MM.1S (cell line): ENCODE measurements at regions not wholly inside any gene's neighbourhood (a gene's known extent, or its start where the extent isn't known, plus 50 kb on each side); places are given as distances from the start of the nearest gene placed in this dataset.

Source experiments
- DNase-seq: peaks from one replicate; pipeline ENCODE4 v3.0.0-alpha.2; 2015
- H2AFZ ChIP-seq: fragments of 300-600 bp; sonication (generic); 2 replicates; pipeline ENCODE4 v1.6.0; 2016; ENCODE audit warnings: antibody characterized with exemption, low read length
- H3F3A ChIP-seq: fragments of 300-600 bp; sonication (generic); 2 replicates; pipeline ENCODE4 v1.6.1; 2016; ENCODE audit warnings: mild to moderate bottlenecking, antibody characterized with exemption, low read length, moderate library complexity, mixed read lengths; ENCODE audit not compliant: insufficient read depth
- H3K27ac ChIP-seq: fragments of 300-600 bp; sonication (generic); 2 replicates; pipeline ENCODE4 v1.5.1; 2016; ENCODE audit warnings: mild to moderate bottlenecking, low read length
- H3K27me3 ChIP-seq: fragments of 300-600 bp; sonication (generic); replicated peaks from 2 replicates; pipeline ENCODE4 v1.6.0; 2016; ENCODE audit warnings: low read length; ENCODE audit not compliant: insufficient read depth
- H3K36me3 ChIP-seq: fragments of 300-600 bp; sonication (generic); replicated peaks from 2 replicates; pipeline ENCODE4 v1.6.1; 2016; ENCODE audit warnings: mild to moderate bottlenecking, low read length, mixed read lengths; ENCODE audit not compliant: insufficient read depth
- H3K4me1 ChIP-seq: fragments of 300-600 bp; sonication (generic); 2 replicates; pipeline ENCODE4 v1.6.1; 2016; ENCODE audit warnings: low read length, mixed read lengths
- H3K4me2 ChIP-seq: fragments of 300-600 bp; sonication (generic); 2 replicates; pipeline ENCODE4 v1.6.0; 2016; ENCODE audit warnings: low read depth, low read length
- H3K4me3 ChIP-seq: fragments of 300-600 bp; sonication (generic); 2 replicates; pipeline ENCODE4 v1.5.1; 2016; ENCODE audit warnings: low read length, mixed read lengths
- H3K79me2 ChIP-seq: fragments of 300-600 bp; sonication (generic); 2 replicates; pipeline ENCODE4 v1.6.1; 2016; ENCODE audit warnings: mixed run types, low read length, mixed read lengths
- H3K9ac ChIP-seq: fragments of 300-600 bp; sonication (generic); 2 replicates; pipeline ENCODE4 v1.6.1; 2016; ENCODE audit warnings: low read length, mixed read lengths
- H3K9me2 ChIP-seq: fragments of 300-600 bp; sonication (generic); replicated peaks from 2 replicates; pipeline ENCODE4 v1.6.1; 2016; ENCODE audit warnings: mild to moderate bottlenecking, low read length, mixed read lengths; ENCODE audit not compliant: insufficient read depth
- H3K9me3 ChIP-seq: fragments of 300-600 bp; sonication (generic); replicated peaks from 2 replicates; pipeline ENCODE4 v1.6.1; 2016; ENCODE audit warnings: mild to moderate bottlenecking, low read length, mixed read lengths; ENCODE audit not compliant: insufficient read depth
- H4K20me1 ChIP-seq: fragments of 300-600 bp; sonication (generic); 2 replicates; pipeline ENCODE4 v1.6.1; 2016; ENCODE audit warnings: mild to moderate bottlenecking, low read length, moderate library complexity, mixed read lengths; ENCODE audit not compliant: insufficient read depth
- EZH2 ChIP-seq: fragments of 300-600 bp; sonication (generic); optimal IDR thresholded peaks from 2 replicates; pipeline ENCODE3; 2017; ENCODE audit warnings: low read depth, mild to moderate bottlenecking, antibody characterized with exemption, low read length, mixed read lengths
- EZH2phosphoT487 ChIP-seq: fragments of 300-600 bp; sonication (generic); IDR thresholded peaks from 2 replicates; pipeline ENCODE4 v1.6.1; 2018; ENCODE audit warnings: antibody characterized with exemption, low read length
- TF ChIP-seq, protein P1 (sequence below): fragments of 300-600 bp; sonication (generic); IDR thresholded peaks from 2 replicates; pipeline ENCODE4 v1.5.1; 2016; ENCODE audit warnings: antibody characterized with exemption, low read length, mixed read lengths

DNA sequence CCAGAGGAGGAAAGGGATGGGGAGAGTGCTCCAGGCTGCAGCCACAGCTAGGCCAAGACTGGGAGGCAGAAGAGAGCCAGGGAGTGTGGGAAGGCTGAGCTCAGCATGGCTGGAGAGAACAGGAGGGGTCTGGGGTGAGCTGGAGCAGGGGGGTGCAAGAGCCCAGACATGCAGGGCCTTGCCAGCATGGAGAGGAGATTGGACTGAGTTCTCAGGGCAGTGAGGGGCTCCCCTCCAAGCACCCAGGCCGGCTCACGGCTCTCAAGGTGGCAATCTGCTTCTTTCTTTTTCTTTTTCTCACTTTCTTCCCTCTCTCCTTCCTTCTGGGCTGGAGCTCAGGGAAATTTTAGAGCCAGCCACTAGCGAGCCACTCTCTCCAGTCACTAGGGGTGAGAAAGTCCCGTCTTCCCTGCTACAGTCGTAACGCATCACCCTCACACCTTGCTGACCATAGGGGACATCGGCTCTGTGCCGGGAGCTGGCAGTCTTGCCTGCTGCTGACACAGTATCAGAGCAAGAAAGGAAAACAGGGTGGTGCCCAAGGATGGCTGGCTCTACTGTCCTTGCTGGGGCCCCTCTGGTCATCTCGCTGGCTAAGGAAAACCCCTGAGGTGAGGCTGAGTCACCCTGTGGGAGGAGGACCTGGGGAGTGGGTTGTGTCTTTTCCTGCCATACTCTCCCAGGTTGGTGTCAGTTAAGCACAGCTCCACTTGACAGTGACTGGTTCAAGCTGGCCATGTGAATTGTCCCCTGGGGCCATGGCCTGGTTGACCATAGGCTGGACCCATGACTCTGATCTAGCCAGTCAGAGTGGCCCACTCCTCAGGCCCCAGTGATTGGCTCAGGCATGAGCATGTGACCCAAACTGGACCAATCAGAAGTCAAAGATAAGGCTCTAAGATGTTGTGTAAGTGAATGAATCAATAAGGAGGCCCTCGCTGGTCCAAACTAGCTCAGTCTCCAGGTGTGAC lies 135.1 kb upstream of the PMEPA1 start:
- Histone ChIP-seq H3K36me3 (no peaks in the 10 kb centered on the region), H3K27me3 (peaks cover 86% of the 10 kb centered on the region), H3K27ac (no peak overlapping the region), H3K4me3 (no peak overlapping the region), H3K79me2 (no peaks in the 10 kb centered on the region), H2AFZ (no peak overlapping the region), H3K9me2 (no peaks in the 10 kb centered on the region), H3F3A (no peaks in the 10 kb centered on the region), H3K4me2 (no peak overlapping the region), H4K20me1 (no peaks in the 10 kb centered on the region), H3K4me1 (no peaks in the 10 kb centered on the region), H3K9me3 (no peaks in the 10 kb centered on the region), H3K9ac (no peak overlapping the region)
- TF ChIP-seq, protein P1, sequence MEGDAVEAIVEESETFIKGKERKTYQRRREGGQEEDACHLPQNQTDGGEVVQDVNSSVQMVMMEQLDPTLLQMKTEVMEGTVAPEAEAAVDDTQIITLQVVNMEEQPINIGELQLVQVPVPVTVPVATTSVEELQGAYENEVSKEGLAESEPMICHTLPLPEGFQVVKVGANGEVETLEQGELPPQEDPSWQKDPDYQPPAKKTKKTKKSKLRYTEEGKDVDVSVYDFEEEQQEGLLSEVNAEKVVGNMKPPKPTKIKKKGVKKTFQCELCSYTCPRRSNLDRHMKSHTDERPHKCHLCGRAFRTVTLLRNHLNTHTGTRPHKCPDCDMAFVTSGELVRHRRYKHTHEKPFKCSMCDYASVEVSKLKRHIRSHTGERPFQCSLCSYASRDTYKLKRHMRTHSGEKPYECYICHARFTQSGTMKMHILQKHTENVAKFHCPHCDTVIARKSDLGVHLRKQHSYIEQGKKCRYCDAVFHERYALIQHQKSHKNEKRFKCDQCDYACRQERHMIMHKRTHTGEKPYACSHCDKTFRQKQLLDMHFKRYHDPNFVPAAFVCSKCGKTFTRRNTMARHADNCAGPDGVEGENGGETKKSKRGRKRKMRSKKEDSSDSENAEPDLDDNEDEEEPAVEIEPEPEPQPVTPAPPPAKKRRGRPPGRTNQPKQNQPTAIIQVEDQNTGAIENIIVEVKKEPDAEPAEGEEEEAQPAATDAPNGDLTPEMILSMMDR, result no peak
- no peak for TF ChIP-seq EZH2phosphoT487
- no peak for TF ChIP-seq EZH2
- DNase-seq, result no peak

DNA sequence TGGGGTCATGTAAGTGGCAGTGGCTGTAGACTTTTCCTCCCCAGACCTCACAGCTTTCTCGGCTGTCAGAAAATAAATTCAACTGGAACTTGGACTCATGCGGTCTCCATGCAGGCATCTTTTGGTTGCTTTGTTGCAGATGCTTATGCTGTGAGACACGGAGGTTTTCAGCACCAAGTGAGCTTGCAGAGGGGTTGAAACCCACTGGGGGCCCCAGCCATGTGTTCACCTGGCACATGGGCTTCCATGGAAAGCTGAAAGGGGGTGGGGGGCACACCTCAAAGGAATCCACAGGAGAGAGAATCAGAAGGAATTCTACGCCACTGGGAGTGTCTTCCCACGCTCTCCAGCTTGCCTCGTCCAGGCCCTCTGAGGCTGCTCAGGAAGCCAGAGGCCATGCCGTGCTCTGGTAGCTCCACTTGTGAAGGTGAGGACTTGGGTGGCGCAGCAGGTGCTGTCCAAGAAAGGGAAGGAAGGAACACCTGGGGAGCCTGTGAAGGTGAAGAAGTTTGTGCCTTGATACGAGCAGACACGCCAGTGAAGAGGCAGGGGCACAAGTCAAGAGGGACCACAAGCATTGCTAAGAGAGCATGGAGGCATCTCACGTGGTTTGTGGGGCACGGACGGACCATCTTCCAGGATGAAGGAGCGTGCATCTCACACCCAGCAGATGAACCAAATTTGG lies 134.3 kb upstream of the PMEPA1 start:
- no peak for DNase-seq
- Histone ChIP-seq H3K9ac (no peak overlapping the region), H3K9me3 (no peaks in the 10 kb centered on the region), H3K27ac (no peak overlapping the region), H3K9me2 (no peaks in the 10 kb centered on the region), H3K27me3 (peaks cover 86% of the 10 kb centered on the region), H3K36me3 (no peaks in the 10 kb centered on the region), H3F3A (no peaks in the 10 kb centered on the region), H3K79me2 (no peaks in the 10 kb centered on the region), H4K20me1 (no peaks in the 10 kb centered on the region), H2AFZ (no peak overlapping the region), H3K4me1 (no peaks in the 10 kb centered on the region), H3K4me3 (no peak overlapping the region), H3K4me2 (no peak overlapping the region)
- TF ChIP-seq, protein P1, result no peak
- no peak for TF ChIP-seq EZH2
- TF ChIP-seq EZH2phosphoT487, result no peak

DNA sequence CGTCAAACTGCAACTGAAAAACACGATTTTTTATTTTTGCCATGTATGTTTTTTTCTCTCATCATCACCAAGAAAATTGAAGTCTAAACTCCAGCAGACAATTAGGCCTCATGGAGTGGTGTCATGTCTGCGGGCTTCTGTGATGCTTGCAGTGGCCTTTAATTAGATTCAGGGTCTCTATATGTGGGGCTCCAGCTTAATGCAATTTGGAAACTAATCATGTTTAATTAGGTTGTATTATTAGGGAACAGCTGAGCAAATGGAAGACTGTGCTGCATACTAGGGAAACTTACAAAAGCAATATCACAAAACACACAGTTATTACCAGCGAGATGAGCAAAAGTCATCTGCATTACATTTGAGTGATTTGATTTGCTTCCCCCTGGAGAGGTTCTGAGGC lies 132.9 kb upstream of the PMEPA1 start:
- no peak overlapping the region for H3K9ac ChIP-seq
- H3K9me2 ChIP-seq, result no peaks in the 10 kb centered on the region
- H3K36me3 ChIP-seq, result no peaks in the 10 kb centered on the region
- H3K4me3 ChIP-seq, result no peak overlapping the region
- TF ChIP-seq, protein P1, result no peak
- no peak for TF ChIP-seq EZH2
- no peak for TF ChIP-seq EZH2phosphoT487
- H3K79me2 ChIP-seq, result no peaks in the 10 kb centered on the region
- no peak overlapping the region for H3K27ac ChIP-seq
- no peak for DNase-seq
- no peak overlapping the region for H3K4me2 ChIP-seq
- H3K4me1 ChIP-seq, result no peaks in the 10 kb centered on the region
- peaks cover 86% of the 10 kb centered on the region for H3K27me3 ChIP-seq
- H3K9me3 ChIP-seq, result no peaks in the 10 kb centered on the region
- no peaks in the 10 kb centered on the region for H4K20me1 ChIP-seq
- no peaks in the 10 kb centered on the region for H3F3A ChIP-seq
- H2AFZ ChIP-seq, result no peak overlapping the region
